NCI-H1694 (cell line): ENCODE measurements at regions not wholly inside any gene's neighbourhood (a gene's known extent, or its start where the extent isn't known, plus 50 kb on each side); places are given as distances from the start of the nearest gene placed in this dataset.

Experiments used
- DNase-seq: peaks from one replicate; lab custom pipeline; 2025; lab: John Stamatoyannopoulos, UW

DNA sequence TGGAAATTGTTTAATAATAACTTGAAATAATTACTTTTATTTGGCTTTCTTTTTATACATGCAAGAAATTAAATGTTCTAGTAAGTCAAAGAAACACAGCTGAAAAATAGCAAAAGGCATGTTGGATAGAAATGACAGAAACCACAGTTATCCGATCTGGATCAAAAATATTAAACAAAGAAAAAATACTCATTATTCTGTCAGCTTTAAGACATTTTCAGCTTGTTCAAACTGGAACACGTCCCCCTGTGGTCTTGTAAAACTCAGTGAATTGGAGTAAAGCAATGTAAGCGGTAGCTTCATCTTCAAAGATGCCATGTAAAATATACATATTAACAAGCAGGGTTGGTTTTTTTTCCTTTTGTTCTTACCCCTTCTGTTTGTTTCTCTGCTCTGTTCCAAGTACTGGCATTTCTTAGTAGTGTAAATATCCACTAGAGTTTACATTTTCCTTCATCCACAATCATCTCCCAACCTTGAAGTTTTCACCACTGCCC lies 223.4 kb downstream of the IGSF11 start:
- DNase-seq = no peak

DNA sequence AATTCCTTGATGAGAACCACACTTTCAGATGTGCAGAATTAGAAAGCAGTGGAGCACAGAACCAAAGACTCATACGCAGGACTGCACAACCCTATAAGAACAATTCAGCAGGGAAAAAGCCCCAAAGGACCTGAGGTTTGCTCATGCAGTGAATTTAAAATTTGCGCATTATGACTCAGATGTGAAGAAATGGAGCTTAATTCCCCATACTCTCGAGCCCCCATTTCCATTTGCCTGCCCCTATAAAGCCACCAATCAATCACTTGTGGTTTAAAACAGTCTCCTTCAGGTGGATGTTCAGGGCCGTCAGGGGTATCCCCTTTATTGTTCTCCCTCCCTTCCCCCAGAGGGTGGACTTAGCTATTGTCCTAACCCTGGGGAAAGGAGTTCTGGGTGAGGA lies 221.2 kb downstream of the IGSF11 start:
- no peak for DNase-seq

DNA sequence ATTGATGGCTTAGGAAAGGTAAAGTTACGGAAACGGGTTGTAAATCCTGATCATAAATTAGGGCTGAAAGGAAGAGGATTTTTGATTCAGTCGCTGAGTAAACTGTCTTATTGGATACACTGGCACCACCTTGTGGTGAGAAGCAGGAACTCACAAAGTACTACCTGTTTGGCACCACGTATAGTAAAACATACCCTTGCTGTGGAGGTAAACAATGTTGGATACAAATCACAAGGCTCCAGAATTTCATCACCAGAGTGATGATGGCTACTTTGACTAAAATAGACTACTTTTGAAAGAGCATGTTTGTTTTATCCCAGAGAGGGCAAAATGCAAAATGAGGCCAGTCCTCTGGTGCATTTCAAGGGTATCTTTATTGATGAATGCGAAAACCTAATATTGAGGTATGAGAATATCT lies 216.9 kb downstream of the IGSF11 start:
- peak; percentile 63 for DNase-seq

DNA sequence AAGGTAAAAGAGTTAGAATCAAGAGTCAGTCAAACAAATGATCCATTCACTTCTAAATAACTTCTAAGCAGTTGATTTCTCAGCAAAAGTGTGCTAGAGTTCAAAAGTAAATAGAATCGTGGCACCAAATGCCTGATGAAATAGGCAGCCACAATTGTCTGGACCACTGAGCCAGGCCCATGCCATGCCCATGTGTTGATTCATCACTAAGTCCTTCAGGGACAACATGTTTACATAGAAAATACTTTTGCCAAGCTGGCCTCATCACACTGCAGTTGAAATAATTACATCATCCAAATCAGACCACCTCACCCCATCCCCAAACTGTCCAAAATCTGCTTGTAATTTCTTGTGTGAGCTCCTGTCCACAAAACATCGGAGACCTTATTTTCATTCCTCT lies 216.3 kb downstream of the IGSF11 start:
- DNase-seq = no peak

DNA sequence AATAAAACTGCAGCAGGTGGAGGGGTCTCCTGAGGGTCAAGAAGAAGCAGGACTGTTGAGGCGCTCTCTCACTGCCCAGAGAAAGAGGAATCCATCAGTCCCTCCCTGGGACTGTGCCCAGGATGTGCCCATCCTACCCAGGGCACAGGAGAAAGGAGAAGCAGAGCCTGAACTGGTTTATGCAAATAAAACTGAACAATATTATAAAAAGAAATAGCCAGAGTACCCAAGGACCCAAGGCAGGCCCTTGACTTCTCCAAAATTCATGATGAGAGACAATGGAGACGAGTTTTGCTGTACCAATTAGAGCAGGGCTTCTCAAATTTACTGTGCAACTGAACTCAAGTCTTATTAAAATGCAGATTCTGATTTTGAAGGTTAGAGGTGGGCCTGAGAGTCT lies 211.0 kb downstream of the IGSF11 start:
- no peak for DNase-seq

DNA sequence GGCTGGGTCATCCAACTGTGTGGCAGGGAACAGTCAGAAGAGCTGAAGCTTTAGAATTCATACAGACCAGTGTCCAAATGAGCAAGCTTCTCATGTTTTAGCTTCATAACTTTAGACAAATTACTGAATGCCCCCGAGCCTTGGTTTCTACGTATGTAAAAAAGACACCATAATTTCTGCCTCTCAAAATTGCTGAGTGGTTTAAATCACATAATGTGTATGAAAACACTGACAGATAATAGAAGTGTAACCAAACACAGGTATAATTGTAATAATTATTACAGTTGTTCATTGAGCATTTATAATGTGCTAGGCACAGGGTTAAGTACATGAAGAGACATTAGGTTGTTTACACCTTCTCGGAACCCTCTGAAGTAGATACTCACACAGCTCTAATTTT lies 207.2 kb downstream of the IGSF11 start:
- no peak for DNase-seq

DNA sequence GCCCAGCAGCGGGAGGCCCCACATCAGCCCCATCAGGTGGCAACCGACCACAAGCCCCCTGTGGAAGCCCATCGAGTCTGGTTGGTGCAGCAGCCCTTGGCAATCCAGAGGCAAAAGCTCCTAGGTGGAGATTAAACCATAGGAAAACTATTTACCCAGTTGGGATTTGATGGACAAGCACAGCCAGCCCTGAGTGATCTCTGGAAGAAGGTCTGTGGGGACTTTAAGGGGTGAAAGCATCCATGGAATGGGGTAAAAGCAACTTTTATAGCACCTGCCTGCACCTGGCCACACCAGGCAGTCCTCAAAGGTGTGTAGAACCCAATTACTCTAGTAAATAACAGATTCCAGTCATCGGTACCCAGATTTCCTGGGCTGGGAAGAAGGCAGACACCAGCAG lies 206.3 kb downstream of the IGSF11 start:
- DNase-seq = no peak

DNA sequence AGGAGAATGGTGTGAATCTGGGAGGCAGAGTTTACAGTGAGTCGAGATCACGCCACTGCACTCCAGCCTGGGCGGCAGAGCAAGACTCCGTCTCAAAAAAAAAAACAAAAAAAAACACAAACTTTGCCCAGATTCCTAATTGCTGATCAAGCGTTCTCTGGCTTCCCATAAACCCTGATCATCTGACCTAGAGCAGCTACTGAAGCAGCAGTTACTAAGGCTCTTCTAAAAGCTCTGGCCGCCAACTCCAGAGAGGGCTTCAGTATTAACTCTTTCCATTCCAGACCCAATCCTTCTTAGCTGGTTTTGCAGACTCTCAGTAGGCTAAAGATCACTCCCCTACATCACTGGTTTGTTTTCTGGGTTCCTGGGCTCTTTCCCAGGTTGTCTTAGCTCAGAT lies 201.6 kb downstream of the IGSF11 start:
- DNase-seq = no peak

DNA sequence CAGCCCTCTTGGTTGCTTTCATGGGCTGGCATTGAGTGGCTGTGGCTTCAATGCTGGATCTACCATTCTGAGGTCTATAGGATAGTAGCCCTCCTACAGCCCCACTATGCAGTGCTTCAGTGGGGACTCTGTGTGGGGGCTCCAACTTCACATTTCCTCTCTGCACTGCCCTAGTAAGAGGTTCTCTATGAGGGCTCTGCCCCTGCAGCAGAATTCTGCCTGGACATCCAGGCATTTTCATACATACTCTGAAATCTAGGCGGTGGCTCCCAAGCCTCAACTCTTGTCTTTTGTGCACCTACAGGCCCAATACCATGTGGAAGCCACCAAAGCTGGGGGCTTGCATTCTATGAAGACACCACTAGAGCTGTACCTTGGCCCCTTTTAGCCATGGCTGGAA lies 195.8 kb downstream of the IGSF11 start:
- no peak for DNase-seq

DNA sequence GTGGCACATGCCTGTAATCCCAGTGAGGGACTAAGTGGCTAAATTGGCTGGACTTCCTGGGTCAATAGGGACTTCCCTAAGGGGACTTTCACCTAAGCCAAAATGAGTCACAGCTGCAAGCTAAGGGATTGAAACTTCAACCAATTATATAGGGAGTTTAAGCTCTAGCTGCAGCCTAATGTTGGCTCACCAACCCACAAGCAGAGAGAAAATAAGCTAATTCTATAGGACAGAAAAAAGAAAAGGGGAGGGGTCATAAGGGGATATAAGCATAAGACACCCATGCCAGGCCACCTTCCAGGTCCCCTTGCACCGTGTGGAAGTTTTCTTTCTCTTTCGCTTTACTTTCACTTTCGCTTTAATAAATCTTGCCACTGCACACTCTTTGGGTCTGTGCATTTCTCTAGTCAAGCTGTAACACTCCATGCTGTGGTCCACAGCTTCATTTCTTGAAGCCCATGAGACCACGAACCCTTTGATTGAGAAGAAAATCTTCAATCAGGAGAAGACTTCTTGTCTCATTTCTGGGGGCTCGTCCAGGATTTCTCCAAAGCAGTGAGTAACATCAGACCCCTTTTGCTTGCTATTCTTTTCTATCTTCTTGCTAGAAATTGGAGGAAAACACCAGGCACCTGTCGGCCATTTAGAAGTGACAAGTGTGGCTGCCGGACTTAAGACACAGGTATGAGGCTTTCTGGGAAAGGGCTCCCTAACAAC lies 192.3 kb downstream of the IGSF11 start:
- no peak for DNase-seq

DNA sequence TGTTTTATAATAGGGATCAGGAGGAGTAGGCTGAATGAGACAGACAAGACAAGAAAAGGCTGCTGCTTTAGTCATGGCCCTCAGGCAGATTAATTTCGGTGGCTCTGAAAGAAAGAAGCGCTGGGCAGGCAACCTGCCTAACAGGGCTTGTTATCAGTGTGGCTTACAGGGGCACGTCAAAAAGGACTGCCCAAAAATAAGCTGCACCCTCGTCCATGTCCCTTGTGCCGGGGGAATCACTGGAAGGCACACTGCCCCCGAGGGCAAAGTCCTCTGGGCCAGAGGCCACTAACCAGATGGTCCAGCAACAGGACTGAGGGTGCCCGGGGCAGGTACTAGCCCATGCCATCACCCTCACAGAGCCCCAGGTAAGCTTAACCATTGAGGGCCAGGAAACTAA lies 188.5 kb downstream of the IGSF11 start:
- DNase-seq = no peak
